GM18526 (cell line): ENCODE measurements at regions not wholly inside any gene's neighbourhood (a gene's known extent, or its start where the extent isn't known, plus 50 kb on each side); places are given as distances from the start of the nearest gene placed in this dataset.

ENCODE experiments used
- POLR2A ChIP-seq: IDR thresholded peaks from 3 replicates; pipeline ENCODE4 v1.6.1; 2011; ENCODE audit not compliant: insufficient read length; ENCODE audit errors: extremely low read depth

DNA sequence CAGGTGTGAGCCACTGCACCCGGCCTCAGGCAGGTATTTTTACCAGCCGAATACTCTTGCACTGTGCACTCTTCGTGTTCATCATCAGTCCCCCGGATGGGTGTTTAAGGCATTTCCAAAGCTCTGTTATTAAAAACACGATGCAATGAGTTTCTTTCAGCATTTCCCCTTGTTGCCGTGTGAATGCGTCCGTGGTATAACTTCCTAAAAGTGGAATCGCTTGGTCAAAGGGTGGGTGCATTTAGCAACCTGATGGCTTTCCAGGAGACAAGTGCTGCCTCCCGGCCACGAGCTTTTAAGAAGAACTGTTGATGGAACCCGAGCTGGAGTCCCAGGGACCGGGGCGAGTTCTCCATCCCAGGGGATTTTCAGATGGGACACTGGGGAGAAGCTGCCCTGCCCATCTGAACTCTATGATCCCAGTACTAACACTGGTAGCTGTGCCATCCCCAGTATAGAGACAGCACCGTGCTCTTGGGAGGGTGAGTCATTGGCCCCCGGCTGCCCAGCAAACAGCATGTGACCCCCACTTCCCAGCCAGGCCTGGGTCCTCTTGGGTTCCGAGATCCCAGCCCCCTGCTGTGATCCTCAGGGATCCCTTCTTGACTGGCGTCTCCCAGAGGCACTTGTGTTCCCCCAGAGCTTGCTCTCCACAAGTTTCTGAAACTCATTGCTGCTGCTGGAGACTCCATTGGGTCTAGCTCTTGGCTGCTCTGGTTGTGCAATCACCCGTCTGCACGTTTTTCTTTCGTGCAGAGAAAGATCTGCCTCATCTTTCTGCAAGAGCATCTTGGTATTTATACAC is 169.5 kb upstream of the IER5L start:
- TF ChIP-seq POLR2A = no peak

DNA sequence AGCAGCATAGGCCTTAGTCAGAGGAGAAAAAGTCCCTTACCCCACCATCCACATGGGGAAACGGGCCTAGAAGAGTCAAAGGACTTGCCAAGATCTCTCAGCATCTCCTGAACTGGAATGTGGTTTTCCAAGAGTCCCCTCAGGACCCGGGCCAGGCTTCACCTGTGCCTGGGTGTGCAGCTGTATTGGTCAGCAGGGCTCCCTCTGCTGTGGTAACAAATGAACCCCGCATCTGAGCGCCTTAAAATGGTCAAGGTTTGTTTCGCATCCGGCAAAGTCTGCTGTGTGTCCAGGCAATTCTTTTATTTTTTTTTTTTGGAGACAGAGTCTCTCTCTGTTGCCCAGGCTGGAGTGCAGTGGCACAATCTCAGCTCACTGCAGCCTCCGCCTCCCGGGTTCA is 168.0 kb upstream of the IER5L start:
- no peak for TF ChIP-seq POLR2A

DNA sequence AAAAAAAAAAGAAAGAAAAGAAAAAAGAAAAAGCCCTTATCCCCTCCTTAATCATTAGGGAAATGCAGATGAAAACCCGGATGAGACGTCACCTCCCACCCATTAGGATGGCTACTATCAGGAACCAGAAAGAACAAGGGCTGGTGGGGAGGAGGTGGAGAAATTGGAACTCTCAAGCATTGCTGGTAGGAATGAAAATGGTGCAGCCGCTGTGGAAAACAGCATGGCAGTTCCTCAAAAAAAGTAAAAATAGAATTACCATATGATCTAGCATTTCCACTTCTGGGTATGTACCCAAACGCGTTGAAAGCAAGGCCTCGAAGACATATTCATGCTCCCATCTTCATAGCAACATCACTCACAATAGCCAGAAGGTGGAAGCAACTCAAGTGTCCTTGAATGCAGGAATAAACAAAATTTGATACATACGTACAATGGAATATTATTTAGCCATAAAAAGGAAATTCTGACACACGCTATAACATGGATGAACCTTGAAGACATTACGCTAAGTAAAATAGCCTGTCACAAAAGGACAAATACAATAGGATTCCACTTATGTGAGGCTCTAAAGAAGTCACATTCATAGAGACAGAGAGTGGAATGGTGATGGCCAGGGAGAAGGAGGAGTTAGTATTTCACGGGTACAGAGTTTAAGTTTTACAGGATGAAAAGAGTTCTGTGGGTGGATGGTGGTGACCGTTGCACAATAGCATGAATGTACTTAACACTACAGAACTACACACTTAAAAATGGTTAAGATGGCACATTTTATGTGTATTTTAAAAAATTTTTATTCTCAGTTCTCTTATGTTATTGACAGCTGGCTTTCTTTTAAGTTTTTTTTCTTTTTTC is 166.8 kb upstream of the IER5L start:
- TF ChIP-seq POLR2A = no peak

DNA sequence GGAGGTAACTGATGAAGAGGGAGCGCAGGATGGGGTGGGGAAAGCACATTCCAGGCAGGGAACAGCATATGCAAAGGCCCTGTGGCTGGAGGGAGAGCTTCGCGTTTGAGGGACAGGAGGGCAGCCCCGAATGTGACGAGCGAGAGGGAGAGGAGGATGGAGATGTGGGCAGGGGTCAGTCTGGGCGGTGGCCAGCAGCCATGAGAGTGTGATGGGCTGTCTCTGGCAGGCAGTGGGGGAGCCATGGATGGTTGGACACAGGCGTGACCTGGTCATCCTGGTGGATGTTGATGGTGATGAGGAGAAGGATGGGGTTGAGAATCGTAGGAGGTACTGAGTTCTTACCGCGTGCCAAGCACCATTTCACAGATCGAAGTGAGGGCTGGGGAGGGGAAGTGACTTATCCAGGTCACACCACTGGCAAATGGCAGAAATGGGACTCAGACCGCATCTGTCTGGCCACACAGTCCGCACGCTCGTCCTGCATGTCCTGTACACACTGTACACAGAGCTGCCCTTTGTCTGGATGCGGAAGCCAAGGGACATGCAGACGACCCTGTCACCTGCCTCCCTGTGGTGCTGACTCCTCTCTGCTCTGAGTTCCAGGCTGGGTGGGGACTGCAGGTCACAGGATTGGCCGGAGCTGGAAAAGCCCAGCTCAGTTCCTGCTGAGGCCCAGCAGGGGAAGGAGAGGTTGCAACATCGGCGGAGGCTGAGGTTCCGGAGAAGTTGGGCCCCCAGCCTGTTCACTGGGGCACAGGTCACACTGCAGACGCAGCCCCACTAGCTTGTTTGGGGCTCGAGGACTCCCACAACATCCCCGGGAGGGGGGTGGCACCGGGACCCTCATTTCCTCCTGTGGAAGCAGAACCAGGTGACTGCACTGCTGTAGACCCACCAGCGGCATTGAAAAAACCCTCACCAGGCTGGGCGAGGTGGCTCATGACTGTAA is 165.6 kb upstream of the IER5L start:
- no peak for TF ChIP-seq POLR2A

DNA sequence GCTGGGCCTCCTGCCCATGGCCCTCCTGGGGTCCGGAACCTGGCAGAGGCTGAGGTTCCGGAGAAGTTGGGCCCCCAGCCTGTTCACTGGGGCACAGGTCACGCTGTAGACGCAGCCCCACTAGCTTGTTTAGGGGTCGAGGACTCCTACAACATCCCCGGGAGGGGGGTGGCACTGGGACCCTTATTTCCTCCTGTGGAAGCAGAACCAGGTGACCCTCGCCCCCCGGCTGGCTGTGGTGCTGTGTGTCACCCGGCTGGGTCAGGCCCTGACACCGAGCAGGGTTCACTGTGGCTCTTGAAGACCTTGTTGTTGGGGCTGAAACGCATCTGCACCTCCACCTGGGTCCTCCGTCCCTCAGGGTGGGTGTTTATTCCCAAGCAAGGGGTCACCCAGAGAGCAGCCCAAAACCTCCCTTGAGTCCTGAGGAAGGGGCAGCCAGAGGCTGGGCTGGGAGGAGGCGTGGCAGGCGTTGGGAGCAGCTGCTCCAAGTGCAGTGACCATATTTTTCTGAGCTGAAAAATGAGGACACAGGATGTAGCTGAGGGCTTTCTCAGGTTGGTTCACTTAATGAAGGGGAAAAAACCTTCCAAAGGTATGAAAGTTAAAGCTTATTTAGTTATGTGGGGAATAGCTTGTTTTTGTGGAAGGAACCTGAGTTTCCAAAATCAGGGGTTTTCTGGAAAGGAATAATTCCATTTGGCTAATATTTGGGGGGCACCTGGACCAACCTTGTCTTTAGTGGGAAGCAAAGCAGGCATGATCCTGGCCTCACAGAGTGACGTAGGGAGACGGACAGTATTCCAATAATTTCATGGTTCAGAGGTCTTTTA is 164.7 kb upstream of the IER5L start:
- TF ChIP-seq POLR2A = no peak

DNA sequence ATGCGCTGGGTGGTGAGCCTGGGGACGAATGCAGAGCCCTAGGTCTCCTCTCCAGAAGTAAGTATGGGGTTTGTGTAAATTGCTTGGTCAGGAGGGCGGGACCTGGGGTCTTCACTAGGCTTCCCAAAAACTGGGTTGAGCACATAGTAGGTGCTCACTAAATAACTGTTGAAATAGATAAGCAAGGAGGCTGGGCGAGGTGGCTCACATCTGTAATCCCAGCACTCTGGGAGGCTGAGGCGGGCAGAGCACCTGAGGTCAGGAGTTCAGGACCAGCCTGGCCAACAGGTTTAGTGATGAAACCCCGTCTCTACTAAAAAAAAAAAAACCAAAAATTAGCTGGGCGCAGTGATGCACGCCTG is 163.9 kb upstream of the IER5L start:
- TF ChIP-seq POLR2A = no peak

DNA sequence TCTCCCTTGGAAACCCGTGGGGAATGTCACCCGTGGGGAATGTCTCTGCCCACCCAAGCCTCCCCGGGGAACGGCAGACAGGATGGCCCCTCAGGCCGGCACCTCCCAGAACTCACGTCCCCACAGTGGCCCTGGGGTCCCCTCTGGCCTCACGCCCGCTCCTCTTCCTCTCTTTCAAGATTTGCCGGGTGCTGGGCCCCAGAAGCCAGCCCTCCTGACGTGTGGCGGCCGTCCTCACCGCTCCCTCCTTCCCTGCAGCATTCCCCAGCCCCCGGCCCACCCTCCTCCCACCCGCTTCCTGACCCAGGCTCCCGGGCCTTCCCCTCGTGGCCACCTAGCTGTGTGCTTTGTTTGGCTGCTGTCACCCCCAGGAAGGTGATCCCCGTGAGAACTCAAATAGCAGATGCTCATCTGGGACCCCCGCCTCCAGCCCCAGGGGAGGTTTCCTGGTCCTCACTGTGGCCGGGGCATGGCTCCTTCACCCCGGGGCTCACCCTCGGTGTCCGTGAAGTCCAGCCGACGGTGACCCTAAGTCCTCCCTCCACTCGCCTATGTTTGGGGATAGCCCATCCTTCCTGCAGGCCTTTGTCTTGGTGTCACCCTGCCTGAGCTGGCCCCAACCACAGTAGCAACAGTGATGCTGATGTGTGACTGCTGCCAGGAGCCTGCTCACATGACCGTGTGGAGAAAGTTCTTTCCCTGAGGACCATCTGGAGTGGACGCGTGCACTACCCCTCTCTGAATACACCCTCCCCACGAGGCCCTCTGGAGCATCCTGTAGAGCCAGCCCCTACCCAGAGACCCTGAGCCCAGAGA is 163.3 kb upstream of the IER5L start:
- TF ChIP-seq POLR2A = no peak

DNA sequence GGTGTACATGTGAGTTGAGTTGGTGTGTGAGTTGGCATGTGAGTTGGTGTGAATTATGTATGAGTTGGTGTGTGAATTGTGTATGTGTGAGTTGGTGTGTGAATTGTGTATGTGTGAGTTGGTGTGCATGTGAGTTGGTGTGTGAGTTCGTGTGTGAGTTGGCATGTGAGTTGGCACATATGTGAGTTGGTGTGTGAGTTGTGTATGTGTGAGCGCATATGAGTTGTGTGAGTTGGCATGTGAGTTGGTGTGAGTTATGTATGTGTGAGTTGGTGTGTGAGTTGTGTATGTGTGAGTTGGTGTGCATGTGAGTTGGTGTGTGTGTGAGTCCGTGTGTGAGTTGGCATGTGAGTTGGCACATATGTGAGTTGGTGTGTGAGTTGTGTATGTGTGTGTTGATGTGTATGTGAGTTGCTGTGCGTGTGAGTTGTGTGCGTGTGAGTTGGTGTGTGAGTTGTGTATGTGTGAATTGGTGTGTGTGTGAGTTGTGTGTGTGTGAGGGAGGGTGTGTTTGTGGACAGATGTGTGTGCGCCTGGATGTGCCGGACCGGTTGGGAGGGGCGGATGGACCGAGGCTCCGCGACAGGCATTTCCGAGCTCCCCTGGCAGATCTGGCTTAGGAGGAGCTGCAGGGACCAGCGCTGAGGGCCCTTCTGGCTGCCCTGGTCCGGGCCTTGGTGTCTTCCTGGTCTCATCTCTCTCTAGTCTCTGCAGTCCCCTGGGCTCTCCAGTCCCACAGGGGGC is 162.5 kb upstream of the IER5L start:
- no peak for TF ChIP-seq POLR2A

DNA sequence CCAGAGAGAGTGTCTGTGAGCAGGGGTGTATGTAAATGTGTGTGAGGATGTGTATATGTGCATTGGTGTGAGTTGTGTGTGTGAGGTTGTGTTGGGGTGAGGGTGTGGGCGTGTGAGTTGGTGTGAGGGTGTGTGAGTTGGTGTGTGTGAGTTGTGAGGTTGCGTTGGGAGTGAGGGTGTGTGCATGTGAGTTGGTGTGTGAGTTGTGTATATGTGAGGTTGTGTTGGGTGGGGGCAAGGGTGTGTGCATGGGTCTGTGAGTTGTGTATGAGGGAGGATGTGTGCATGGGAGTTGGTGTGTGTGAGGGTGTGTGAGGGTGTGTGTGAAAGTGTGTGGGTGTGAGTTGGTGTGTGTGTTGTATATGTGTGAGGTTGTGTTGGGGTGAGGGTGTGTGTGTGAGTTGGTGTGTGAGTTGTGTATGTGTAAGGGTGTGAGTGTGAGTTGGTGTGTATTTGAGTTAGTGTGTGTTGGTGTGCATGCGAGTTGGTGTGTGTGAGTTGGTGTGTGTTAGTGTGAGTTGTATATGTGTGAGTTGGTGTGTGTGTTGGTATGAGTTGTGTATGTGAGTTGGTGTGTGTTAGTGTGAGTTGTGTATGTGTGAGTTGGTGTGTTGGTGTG is 161.6 kb upstream of the IER5L start:
- no peak for TF ChIP-seq POLR2A

DNA sequence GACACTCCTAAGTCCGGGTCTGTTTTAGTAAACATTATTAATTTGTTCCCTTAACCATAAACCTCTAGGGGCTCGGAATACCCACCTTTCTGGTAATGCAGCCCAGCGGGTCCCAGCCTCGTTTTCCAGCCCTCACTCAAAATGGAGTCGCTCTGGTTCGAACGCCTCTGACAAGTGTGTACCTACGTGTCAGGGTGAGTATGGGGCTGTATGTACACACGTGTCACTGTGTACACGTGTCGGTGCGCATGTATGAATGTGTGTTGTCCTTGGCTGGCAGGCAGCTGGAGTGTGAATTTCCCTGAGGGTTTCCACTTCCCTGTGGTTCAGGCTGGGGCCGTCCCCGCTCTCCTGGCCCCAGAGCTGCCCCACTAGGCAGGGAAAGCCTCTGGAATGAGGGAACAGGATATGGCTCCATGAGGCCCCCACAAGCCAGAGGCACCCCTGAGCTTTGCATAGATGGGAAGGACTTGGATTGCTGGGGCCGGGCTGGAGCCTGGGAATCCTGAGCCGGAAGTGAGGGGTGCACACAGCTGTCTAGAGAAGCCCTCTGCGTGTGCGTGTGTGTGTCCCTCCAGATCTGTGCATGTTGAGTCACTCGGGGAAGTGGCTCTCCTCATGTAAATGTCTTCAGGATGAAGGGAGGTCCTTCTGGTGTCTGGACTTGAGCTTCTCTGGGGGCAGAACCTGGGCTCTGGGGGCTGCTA is 160.8 kb upstream of the IER5L start:
- TF ChIP-seq POLR2A = no peak

DNA sequence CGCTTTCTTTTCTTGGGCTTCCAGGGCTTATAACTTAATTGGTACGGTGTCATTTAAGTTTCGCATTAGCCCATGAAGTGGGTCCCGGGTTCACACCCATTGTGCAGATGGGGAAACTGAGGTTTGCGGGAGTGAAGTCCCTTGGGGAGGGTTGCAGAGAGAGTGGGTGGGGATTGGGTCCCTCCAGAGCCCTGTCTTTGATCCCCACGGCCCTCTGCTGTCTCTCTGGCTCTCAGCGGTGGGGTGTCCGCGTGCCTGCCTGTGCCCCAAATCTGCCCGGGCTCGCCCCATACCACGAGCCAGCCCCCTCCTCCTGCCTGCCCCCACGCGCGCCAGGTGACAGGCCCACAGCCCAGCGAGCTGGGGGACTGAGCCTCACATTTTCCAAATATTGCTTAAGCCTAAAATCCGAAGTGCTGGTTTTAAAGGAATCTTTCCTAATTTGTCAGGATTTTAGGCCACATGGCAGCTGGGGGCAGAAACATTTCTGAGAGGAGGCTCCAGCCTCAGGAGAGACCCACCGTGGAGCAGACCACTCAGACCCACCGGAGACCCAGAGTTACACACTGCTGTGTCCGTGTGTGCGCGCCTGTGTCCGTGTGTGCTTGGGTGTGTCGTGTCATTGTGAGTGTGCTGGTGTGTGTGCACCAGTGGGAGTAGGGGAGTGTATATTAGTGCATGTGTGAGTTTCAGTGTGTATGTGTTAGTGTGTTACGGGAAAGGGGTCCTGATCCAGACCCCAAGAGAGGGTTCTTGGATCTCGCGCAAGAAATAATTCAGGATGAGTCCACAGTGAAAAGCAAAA is 159.5 kb upstream of the IER5L start:
- no peak for TF ChIP-seq POLR2A

DNA sequence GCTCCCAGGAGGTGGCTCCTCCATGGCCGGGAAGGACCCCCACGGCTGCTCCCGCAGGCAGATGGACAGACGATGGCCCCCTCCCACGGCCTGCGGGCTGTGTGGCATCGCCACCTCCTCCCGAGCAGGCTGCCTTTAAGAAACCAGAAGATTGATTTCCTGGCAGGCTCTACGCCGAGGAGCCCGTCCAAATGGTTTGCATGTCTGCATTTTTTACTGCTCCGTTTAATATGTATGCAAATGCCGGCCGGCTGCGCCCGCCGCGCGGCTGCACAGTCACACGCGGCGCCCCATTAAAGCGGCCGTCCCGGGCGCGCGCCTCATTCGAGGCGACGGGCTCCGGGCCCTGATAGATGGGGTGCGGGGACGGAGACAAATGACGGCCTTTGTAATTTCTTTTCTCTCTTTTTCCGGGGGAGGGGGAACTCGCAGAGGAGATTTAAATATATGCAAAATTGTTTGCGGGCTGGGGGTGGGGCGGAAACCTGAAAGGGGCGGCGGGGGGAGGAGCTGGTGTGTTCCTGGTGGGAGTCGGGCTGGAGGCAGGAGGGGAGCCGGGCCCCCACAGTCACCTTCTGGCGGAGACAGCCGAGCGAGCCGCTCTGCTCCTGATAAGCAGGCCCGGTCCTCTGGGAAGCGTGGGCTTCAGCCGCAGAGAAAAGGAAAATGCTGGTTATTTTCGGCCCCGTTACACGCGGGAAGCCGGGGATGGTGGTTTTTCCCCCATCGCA is 158.7 kb upstream of the IER5L start:
- TF ChIP-seq POLR2A = no peak
